Tongue (tissue), 1 donor: ENCODE measurements at regions not wholly inside any gene's neighbourhood (a gene's known extent, or its start where the extent isn't known, plus 50 kb on each side); places are given as distances from the start of the nearest gene placed in this dataset.
"Not testable (repeated sequence)": the region's sequence is repeated elsewhere in the genome, so short reads cannot be mapped to it uniquely, and the experiment has no call there.

Experiments
- DNase-seq: peaks from one replicate; pipeline ENCODE4 v3.0.0-alpha.2; 2015

DNA sequence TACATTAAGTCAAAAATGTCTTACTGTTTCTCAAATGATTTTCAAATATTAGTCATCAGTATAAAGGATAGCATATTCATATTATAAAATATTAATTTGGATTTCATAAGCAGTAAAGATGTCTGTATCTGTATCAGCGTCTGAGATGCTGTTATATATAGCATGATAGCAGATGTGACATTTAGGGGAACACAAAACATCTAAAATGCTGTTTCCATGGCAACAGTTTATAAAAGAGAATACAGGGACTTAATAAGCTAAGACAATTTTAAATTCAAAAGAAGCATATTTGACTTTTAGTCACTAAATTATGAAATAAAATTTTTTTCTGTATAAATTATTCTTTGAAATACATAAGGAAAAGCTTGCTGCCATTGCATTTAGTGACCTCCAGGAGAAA, 432.2 kb downstream of the PDGFC start:
- no peak for DNase-seq

DNA sequence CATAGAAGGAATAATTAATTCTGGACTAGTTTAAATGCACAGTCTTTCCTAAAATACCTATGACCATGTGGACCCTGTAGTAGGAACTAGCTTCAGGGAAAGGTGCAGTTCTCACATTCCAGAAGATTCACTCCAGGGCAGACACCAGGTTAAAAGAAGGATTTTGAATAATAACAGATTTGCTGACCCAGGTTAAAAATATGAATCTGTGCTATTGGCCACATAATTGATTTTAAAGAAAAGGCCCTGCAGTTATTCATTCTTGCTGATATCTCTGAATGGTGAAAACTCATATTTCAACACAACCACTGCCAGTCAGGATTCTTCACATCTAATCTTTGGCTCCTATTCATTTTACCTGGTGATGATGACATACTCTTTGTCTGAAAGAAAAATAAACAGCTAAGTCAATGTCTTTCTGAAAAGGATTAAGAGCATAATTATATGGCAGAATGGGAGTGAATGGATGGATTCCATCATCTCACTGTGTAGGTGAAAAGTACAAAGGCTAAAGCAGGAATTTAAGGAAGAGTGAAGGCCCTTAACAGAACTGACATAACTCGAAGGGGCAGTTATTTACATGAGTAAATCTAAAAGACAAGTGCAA, 432.8 kb downstream of the PDGFC start:
- DNase-seq: no peak

DNA sequence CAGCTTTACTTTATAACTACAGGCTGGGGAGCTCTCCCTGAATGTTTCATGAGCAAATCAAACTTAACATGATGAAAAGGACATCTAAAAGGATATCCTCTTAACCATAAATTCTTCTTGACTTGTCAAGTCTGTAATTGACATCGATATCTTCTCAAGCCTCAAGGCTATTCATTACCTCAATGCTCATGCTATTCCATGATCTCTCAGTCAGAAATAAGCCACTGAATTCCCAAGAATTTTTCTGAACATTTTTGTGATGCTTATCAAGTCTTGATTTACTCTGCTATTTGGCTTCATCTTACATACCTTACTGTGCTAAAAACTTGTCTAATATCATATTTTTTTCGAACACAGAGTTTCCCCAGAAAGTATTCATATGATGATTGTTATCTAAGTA, 433.4 kb downstream of the PDGFC start:
- no peak for DNase-seq

DNA sequence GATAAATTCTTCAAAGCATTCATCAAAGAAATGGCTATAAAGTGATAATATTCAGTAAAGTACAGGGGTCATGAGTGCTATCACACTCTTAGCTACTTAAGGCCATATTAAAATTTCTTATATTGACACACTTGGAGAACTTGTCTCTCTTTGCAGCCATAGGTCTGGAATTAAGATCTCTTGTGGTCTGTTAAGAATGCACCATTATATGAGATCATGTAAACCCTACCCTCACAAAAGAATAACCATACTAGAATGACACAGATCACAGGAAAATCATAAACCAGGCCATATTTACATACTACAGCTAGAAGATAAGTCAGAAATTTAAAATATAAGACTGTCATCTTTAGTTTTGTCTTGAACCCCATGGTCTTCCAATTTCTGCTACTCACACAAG, 434.3 kb downstream of the PDGFC start:
- DNase-seq: no peak

DNA sequence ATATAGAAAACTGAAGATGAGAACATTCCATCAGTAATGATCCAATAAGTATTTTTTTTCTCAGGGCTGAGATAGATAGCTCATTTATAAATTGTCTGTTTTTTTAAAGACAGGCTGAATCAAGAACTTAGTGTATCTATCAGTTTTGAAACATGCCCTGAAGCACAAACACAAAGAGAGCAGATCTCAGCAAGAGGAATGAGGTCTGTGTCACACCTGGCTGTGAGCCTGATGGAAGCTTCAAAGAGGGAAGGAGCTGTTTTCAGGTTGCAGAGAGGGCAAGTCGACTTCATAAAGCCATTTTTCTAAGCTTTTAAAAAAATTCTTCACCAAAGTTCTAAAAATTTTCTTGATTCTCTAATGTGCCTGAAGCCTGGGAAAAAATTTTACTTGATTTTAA, 434.9 kb downstream of the PDGFC start:
- no peak for DNase-seq

DNA sequence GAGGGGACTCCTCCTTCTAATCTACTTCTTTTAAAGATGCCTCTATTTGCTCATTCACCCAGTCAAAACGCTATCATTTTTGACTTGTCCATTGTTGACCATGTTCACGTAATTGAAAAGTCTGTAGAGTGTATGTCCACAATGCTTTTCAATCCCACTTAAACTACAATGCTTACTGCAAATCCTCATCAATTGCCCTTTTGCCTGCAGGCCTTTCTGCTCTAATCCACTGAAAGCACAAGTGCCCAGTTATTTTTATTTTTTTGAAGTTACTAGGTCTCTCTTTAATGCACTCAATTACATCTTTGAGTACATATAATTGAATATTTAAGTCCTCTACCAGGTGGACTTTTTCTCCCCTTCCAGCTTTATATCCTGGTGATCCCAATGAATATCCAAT, 437.4 kb downstream of the PDGFC start:
- DNase-seq: no peak

DNA sequence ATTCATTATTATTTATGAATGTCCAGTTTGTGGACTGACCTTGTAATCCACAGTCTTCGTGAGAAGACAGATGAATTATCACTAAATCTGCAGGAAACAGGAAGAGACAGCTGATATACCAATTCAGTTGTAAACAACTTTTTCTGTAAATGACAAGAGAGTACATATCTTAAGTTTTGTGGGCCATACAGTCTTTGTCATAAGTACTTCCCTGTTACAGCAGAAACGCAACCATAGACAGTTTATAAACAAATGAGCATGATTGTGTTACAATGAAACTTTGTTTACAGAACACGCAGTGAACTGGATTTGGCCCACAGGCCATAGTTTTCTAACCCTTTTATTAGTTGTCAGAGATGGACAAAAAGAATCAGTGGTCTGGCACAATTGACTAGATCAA, 443.4 kb downstream of the PDGFC start:
- no peak for DNase-seq

DNA sequence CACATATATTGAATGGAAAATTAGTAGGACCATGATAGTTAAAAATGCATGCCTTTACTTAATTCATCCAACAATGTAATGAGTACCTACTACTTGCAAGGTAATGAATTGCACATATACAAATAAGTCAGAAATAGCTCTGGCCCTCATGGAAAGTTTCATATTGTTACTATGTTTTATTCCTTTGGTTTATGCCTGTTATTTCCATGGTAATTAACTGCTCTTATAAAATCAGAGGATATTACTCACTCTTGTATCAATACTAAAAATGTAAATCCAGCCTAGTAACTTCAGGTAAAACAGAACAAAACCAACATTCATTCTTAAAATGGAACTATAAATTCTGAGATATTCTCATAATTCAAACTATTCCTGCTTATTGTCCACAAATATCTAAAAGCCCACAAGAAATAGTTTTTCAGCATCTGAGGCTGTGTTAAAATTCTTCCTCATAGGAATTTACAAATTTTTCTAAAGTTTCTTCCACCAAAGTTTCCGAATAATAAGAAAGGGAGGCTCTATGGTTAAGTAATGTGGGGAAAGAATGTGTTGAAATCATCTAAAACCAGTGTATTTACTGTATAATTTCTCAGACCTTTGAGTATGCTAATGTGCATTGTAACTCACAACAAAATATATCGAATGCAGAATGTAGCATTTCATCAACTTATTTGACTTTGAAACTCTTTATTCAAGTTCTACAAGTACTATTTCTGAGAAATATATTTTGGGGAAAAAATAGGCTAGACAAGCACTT, 444.2 kb downstream of the PDGFC start:
- no peak for DNase-seq

DNA sequence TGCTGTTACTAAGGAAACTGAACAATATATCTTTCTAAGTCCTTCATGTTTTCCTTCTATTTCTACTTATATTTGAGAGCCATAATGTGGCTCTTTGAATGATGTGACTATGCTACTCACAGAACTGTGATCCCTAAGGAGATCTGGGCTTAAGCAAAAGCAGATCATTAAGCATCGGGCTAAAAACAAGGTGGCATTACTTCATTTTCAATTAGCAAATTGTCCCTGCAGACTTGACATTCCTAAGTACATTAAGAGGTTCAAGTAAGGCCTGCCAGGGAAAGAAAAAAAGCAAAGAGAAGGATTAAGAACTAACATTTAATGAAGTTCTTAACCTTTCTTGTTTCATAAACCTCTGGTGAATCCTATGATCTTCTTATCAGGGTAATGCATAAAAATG, 447.6 kb downstream of the PDGFC start:
- no peak for DNase-seq

DNA sequence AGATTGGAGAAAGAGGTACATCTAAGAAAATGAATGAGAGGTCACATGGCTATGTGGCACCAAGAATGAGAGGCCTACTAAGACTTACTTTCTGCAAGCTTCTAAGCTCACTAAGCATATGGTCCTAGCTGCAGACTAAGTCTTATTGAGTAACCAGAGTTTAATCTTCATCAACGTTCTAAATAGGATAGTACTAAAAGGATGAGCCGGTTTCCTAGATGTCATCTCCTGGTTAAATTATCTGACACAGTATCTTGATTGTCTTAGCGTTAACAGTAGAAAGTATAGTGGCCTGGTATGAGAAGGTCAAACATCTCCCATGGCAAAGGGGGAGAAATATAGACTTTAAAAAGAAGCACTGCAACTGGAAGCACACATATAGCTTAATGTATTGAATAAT, 448.1 kb downstream of the PDGFC start:
- DNase-seq: no peak

DNA sequence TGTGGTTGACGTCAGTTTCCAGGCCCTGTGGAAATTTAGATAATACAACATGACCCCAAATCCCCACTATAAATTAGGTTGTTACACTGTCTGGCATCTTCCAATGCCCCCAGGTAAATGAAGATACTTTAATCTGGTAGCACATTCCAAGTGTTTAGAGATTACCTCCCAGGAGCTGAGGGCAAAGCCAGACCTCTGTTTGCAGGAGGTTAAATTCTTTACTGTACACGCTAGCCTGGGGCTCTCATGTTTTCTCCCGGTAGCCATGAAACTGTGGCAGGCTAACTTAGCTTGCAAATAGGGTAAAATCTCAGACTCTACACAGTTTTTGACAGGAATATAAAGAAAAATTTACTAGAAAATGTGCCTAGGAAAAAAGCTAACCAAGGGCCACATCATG, 450.0 kb downstream of the PDGFC start:
- DNase-seq: no peak

DNA sequence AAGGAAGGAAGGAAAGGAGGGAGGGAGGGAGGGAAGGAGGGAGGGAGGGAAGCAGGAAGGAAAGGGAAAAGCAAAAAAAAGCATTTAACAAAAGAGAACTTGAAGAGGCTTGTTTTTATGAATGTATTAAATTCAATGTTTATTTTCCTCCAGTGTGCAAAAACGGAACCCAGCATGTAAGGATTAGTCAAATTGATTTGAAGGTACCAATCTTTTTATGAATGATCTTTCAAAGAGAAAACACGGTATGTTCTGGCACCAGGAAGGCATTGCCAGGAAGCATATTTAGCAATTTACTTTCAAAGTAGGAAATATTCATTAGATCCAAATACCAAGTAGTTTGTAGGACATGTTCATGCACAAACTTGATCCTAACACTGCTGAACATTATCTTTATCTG, 453.6 kb downstream of the PDGFC start:
- DNase-seq: no peak

DNA sequence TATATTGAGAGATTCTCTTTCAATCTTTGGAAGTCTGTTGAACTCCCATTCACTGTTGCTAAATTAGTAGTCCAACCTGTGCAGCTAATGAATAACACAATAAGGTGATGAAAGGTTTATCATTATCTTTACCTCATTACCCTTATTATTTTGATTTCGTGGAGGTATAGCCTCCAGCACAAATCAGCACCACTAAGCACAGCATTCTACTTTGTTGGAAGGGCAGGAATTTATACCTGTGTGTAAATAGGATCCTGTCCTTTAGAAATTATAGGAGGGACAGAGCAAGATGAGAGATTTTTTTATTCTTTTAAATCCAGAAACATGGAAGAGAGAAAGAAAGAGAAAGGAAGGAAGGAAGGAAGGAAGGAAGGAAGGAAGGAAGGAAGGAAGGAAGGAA, 454.1 kb downstream of the PDGFC start:
- no peak for DNase-seq

DNA sequence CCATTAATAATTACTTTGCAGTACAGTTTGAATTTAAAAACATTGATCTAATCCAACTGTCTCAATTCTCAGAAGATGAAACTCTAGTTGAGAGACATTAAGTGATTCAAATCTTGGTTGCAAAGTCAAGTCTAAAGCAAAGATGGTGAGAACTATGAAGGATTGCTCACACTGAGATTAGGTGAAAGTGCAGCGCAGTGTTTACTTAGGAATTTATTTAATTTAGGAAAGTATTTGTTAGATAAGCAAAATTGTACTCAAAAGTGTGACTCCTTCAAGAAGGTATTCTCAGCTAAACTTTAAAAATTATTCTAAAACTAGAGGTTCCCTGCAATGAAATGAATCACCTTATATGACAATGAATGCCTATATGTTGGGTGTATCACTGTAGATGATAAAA, 454.9 kb downstream of the PDGFC start:
- no peak for DNase-seq

DNA sequence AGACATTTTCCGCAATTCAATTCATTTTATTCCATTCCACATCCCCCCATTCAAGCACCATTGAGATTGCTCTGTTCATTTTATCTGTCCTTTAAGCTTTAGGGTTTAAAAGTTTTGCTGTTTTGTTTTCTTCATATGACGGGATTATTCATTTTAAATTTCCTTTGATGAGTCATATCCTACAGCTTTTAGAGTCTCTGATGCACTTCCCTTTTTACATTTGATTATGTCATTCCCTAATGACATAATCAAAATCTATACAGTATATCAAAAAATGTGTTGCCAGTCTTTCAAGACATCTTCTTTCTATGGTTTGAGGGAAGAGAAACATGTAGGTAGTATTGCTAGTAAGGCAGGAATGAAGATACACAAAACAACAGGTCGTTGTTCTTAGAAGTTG, 456.3 kb downstream of the PDGFC start:
- DNase-seq: no peak

DNA sequence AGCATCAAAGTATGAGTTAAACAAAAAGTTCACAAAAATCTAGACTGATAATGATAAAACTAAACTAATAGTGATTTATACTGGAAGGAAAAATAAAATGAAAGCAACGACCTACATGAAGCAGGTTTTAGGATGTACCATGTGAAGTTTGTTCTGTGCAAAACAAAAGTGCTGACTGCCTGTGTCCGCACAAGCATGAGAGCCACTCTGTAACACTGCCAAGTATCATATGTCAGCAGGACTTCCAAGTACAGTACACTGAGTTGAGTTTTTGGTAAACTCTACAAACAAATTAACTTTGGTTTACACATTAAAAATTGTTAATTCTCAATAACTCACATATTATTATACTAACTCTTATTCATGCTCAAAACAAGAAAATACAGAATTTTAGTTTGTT, 459.0 kb downstream of the PDGFC start:
- peak; percentile 72 for DNase-seq

DNA sequence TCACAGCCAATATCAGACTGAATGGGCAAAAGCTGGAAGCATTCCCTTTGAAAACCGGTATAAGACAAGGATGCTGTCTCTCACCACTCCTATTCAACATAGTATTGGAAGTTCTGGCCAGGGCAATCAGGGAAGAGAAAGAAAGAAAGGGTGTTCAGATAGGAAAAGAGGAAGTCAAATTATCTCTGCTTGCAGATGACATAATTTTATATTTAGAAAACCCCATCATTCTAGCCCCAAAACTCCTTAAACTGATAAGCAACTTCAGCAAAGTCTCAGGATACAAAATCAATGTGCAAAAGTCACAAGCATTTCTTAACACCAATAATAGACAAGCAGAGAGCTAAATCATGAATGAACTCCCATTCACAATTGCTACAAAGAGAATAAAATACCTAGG, 461.7 kb downstream of the PDGFC start:
- not testable (repeated sequence) for DNase-seq

DNA sequence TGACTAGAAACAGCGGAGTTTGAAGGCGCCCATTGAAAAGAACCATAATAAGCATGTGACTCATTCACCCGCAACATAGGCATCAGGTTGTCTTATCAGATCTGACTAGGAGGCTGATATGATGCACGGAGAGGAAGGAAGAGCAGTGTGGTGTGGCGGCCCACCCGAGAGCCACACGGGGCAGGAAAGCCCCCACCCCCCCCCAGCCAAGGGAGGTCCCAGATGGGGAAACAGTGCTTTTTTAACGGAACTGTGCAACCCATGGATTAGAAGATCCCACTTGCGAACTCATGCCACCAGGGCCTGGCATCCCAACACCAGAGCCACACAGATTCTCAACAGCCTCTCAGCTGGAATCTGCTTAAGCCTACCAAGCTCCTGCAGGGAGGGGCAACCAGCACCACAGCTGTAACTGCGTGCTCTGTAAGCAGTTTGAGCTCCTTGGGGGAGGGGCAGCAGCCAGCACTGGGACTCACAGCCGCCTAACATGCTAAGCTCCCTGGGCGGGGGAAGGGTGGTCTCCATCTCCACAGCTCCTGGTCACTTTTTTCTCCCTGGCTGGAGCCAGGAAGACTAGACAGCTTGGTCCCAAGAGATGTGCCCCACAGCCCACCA, 466.2 kb downstream of the PDGFC start:
- DNase-seq: peak; percentile 45

DNA sequence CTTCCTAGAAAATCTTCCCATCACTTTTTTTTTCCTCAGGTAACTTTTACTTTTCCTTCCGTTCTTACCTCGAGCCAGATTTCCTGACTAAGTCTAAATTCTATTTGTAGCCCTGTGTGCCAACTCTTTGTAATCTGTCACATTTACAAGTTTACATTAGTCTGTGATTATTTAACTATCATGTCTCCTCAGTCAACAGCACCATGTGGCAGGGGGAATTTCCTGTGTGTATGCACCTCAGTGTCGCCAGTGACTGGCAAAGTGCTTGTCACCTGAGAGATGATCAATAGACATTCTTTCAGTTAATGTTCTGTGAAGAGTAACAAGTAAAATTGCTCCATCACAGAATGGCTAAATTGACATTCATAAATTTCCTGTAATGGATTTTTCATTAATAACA, 468.5 kb downstream of the PDGFC start:
- DNase-seq: no peak

DNA sequence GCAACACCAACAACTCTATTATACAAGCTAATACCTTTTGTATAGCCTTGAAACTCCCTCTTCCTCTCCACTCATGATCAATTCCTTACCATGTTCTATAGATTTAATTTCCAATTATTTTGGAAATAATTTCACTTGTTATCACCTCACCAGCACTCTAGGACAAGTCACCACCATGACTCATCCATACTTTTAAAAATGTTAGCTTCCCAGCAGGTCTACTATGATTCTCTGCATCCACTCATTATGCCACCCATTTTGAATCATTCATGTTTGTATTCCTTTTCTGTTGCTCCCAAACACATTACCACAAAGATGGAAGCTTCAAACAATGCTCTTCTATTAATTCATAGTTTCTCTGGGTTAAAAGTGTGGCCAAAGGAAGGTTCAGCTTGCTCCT, 469.6 kb downstream of the PDGFC start:
- DNase-seq: no peak

DNA sequence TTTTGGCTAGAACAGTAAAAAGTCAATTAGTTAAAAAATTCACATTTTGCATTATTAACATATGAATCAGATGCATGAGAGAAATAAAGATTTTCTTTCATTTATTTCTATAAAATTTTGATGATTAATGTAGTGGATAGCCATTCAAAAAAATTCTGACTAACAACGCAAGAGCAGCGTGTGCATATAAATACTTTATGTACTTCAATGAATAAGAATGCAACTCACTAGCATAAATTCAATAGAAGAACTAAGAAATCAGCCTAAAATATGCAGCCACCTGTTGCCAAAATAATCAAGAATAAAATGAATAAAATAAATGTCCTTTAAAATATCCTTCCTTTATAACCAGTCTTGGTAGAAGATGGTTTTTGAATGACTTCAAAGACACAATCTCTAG, 471.9 kb downstream of the PDGFC start:
- no peak for DNase-seq

DNA sequence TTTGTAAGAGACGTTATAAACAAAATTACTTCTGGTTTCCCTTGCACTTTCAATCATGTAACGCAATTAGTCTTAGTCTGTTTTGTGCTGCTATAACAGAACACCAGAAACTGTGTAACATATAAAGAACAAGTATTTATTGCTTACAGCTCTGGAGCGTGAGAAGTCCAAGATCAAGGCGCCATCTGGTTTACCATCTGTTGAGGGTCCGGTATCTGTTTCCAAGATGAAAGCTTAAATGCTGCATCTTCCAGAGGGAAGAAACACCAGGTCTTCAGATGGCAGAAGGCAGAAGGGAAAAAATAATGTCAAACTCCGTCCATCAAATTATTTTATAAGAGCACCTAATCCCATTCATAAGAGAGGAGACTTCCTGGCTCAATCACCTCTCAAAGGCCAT, 474.1 kb downstream of the PDGFC start:
- no peak for DNase-seq

DNA sequence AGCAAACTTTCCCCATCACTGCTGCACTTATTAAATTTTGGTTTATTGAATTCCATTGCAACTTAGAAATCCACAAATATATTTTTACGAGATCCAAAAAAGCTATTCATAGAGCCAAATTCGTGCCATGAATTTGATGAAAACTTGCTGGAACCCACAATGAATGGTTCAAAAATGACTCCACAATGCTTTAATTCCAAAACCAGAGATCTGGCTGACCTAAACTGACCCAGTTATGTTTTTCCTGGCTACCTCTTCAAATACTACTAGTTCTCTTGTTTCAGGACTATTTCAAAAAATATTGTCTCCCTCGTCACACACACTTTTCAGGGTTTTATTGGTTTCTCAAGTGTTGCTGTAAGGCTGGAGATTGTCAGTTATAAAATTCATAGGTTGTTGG, 474.8 kb downstream of the PDGFC start:
- DNase-seq: no peak

DNA sequence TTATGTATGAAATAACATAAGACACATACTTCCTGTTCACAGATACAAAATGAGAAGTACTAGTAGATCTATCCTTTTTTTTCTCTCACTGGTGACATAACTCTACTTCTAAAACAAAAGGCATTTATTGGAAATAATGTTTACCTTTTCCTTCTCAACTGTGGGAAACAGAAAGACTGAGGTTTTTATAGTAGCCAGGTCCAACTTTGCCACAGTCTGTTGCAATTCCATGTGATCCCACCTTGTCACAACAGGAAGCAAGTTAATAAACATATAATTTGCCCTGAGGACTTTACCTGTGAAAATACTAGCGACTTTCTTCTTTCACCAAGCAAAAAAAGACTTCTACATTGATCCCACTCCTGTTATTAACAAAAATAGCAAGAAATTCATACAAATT, 475.8 kb downstream of the PDGFC start:
- no peak for DNase-seq
